Gastrocnemius medialis (tissue), 4 donors: ENCODE measurements at regions not wholly inside any gene's neighbourhood (a gene's known extent, or its start where the extent isn't known, plus 50 kb on each side); places are given as distances from the start of the nearest gene placed in this dataset.
A peak's percentile ranks its signal among the peaks of the same experiment; 100 is the strongest.

Experiments used
- ATAC-seq, 2 donors: fragments of 150-250 bp; one replicate each; pipeline ENCODE4 v1.9.1; 2016
- DNase-seq, 2 donors: peaks; one replicate each; pipeline ENCODE4 v3.0.0-alpha.2; 2019
- H3K27ac ChIP-seq, 4 donors: fragments of 200-600 bp; sonication (generic); 1 replicate in 1 of 4; 2 replicates in 3 of 4; pipeline ENCODE4 v1.5.1; 2016 to 2018; ENCODE audit warnings: mild to moderate bottlenecking in 2 of 4, moderate library complexity in 1 of 4
- H3K27me3 ChIP-seq, 3 donors: fragments of 200-600 bp; sonication (generic) in 2 of 3; 1 replicate in 1 of 3; 2 replicates in 2 of 3; pipeline versions ENCODE4 v1.5.1 to v1.6.0; 2016 to 2019; ENCODE audit warnings: mild to moderate bottlenecking in 1 of 3, moderate library complexity in 1 of 3
- H3K36me3 ChIP-seq, 2 donors: fragments of 200-600 bp; sonication (generic) in 1 of 2; one replicate each; pipeline ENCODE4 v1.5.1; 2017 to 2018
- H3K4me1 ChIP-seq, 2 donors: fragments of 200-600 bp; sonication (generic) in 1 of 2; one replicate each; pipeline ENCODE4 v1.5.1; 2016 to 2017; ENCODE audit warnings: mild to moderate bottlenecking in 2 of 2
- H3K4me3 ChIP-seq, 4 donors: fragments of 200-600 bp; sonication (generic) in 3 of 4; 1 replicate in 1 of 4; 2 replicates in 3 of 4; pipeline ENCODE4 v1.5.1; 2016 to 2019; ENCODE audit warnings: mild to moderate bottlenecking in 2 of 4
- H3K9me3 ChIP-seq, 3 donors: fragments of 200-600 bp; sonication (generic) in 2 of 3; 1 replicate in 1 of 3; 2 replicates in 2 of 3; pipeline ENCODE4 v1.5.1; 2016 to 2019
- POLR2A ChIP-seq, 2 donors: fragments of 450-650 bp; IDR thresholded peaks; one replicate each; pipeline ENCODE4 v1.6.1; 2017; ENCODE audit warnings: antibody characterized with exemption in 2 of 2, mild to moderate bottlenecking in 2 of 2, moderate library complexity in 2 of 2
- in situ Hi-C, 4 donors: fragments of 200-750 bp; cut with MboI; loops; one replicate each; pipeline versions ENCODE4 v1.15.0 to v1.8.0; 2017; ENCODE audit warnings: low sequenced_read_pairs in 4 of 4
- intact Hi-C: fragments of 100-400 bp; cut with DNase I; formaldehyde crosslinking; loops from one replicate; pipeline ENCODE4 v1.15.1; 2023; ENCODE audit warnings: low total_unique reads
- TF ChIP-seq, protein P1 (sequence below), 5 experiments: fragments of 450-650 bp in 3 of 5; fragments of 200-600 bp in 2 of 5; sonication (generic) in 2 of 5; IDR thresholded peaks in 4 of 5; conservative IDR thresholded peaks in 1 of 5; 1 replicate in 4 of 5; 2 replicates in 1 of 5; pipeline ENCODE4 v1.5.1; 2016 to 2019; ENCODE audit warnings: antibody characterized with exemption in 5 of 5, mild to moderate bottlenecking in 3 of 5, moderate library complexity in 3 of 5

GRCh38 chr15:62799919-62800318 lies 242.6 kb upstream of the TPM1 start:
- H3K27ac ChIP-seq, result no peak overlapping the region
- peak in 1 of 2 donors; percentile 35 for DNase-seq
- in situ Hi-C loops (no loop called here), intact Hi-C loops (no loop called here)
- H3K4me1 ChIP-seq, result no peaks in the 10 kb centered on the region
- TF ChIP-seq, protein P1, sequence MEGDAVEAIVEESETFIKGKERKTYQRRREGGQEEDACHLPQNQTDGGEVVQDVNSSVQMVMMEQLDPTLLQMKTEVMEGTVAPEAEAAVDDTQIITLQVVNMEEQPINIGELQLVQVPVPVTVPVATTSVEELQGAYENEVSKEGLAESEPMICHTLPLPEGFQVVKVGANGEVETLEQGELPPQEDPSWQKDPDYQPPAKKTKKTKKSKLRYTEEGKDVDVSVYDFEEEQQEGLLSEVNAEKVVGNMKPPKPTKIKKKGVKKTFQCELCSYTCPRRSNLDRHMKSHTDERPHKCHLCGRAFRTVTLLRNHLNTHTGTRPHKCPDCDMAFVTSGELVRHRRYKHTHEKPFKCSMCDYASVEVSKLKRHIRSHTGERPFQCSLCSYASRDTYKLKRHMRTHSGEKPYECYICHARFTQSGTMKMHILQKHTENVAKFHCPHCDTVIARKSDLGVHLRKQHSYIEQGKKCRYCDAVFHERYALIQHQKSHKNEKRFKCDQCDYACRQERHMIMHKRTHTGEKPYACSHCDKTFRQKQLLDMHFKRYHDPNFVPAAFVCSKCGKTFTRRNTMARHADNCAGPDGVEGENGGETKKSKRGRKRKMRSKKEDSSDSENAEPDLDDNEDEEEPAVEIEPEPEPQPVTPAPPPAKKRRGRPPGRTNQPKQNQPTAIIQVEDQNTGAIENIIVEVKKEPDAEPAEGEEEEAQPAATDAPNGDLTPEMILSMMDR (IDR thresholded peaks at IDR 0.05 in 4 of 5, conservative IDR thresholded peaks at IDR 0.05 in 1 of 5), result no peak
- no peak for TF ChIP-seq POLR2A (IDR thresholded peaks at IDR 0.05)
- peak in 1 of 2 donors; percentile 72 for ATAC-seq
- H3K36me3 ChIP-seq, result peaks cover 0 to 22% of the 10 kb centered on the region in 2 donors
- no peaks in the 10 kb centered on the region for H3K27me3 ChIP-seq
- no peaks in the 10 kb centered on the region for H3K9me3 ChIP-seq
- H3K4me3 ChIP-seq, result no peak overlapping the region

GRCh38 chr15:62802612-62803011 lies 239.9 kb upstream of the TPM1 start:
- Histone ChIP-seq H3K9me3 (no peaks in the 10 kb centered on the region), H3K27me3 (no peaks in the 10 kb centered on the region), H3K4me1 (no peaks in the 10 kb centered on the region), H3K36me3 (peaks cover 0 to 14% of the 10 kb centered on the region in 2 donors), H3K27ac (no peak overlapping the region), H3K4me3 (no peak overlapping the region)
- ATAC-seq, result no peak
- DNase-seq, result no peak
- intact Hi-C loops (no loop called here), in situ Hi-C loops (no loop called here)
- TF ChIP-seq, protein P1 (IDR thresholded peaks at IDR 0.05 in 4 of 5, conservative IDR thresholded peaks at IDR 0.05 in 1 of 5), result no peak
- no peak for TF ChIP-seq POLR2A (IDR thresholded peaks at IDR 0.05)

- no peak for TF ChIP-seq POLR2A (IDR thresholded peaks at IDR 0.05)
- TF ChIP-seq, protein P1 (IDR thresholded peaks at IDR 0.05 in 4 of 5, conservative IDR thresholded peaks at IDR 0.05 in 1 of 5), result no peak
- Histone ChIP-seq H3K27me3 (no peaks in the 10 kb centered on the region), H3K4me1 (no peaks in the 10 kb centered on the region), H3K9me3 (no peaks in the 10 kb centered on the region), H3K36me3 (peaks cover 0 to 9% of the 10 kb centered on the region in 2 donors), H3K4me3 (no peak overlapping the region), H3K27ac (no peak overlapping the region)
- intact Hi-C loops, result no loop called here
- ATAC-seq, result no peak
- DNase-seq, result no peak
- in situ Hi-C loops, result no loop called here
Measured at GRCh38 chr15:62803856-62804400, 238.6 kb upstream of the TPM1 start.

- Histone ChIP-seq H3K9me3 (no peaks in the 10 kb centered on the region), H3K27ac (no peak overlapping the region), H3K4me3 (no peak overlapping the region), H3K36me3 (peaks cover 0 to 5% of the 10 kb centered on the region in 2 donors), H3K27me3 (no peaks in the 10 kb centered on the region), H3K4me1 (no peaks in the 10 kb centered on the region)
- no peak for DNase-seq
- no peak for TF ChIP-seq POLR2A (IDR thresholded peaks at IDR 0.05)
- TF ChIP-seq, protein P1 (IDR thresholded peaks at IDR 0.05 in 4 of 5, conservative IDR thresholded peaks at IDR 0.05 in 1 of 5), result no peak
- ATAC-seq, result no peak
- in situ Hi-C loops (no loop called here), intact Hi-C loops (no loop called here)
Measured at GRCh38 chr15:62805502-62805901, 237.0 kb upstream of the TPM1 start.
